ENCODE measurements at regions not wholly inside any gene's neighbourhood (a gene's known extent, or its start where the extent isn't known, plus 50 kb on each side); places are given as distances from the start of the nearest gene placed in this dataset.

DNA sequence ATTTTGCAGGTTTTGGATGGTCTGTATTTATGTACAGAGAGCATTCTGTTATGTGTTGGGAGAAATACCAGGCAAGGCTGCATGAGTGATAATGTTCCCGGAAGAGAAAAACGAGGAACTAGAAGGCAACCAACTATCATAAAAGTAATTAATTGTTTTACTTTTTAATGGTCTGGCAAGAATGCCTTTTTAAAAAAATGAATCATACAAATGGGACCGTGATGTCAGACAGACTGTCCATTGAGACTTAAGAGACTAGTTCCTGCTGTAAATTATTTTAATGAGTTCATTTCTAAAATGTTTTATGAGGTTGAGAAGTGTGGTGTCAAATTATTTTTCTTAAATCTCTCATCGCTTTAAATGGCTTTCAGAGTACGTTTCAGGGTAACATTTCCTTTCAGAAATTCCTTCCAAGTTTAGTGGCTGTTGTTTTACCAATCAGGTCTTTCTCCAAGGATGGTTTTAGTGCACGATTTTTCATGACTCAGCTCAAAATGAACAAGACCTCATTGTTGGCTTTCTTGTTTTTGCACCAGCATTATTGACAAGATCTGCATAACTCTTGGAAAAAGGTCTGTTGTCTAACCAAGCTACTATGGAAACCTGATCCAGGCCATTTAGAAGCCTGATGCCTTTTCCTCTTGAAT, 86.1 kb upstream of the ARHGAP5 start:
- H3K4me3 Mint-ChIP-seq = no peak overlapping the region
- 40% methylated on average over 5 of the region's 6 CpGs for WGBS (ENCODE audit: insufficient coverage)
- Histone ChIP-seq H3K4me1 (ENCODE audit: control insufficient read depth, insufficient read depth, low read length) (no peaks in the 10 kb centered on the region), H3K27ac (ENCODE audit: low read length) (no peak overlapping the region), H3K36me3 (ENCODE audit: control insufficient read depth, insufficient read depth, low read length) (no peaks in the 10 kb centered on the region), H3K4me3 (ENCODE audit: low read length) (no peak overlapping the region), H3K9me3 (ENCODE audit: control insufficient read depth, insufficient read depth, low read length) (no peaks in the 10 kb centered on the region), H3K27me3 (ENCODE audit: control insufficient read depth, insufficient read depth, low read length) (no peaks in the 10 kb centered on the region)
- TF ChIP-seq, protein P1, sequence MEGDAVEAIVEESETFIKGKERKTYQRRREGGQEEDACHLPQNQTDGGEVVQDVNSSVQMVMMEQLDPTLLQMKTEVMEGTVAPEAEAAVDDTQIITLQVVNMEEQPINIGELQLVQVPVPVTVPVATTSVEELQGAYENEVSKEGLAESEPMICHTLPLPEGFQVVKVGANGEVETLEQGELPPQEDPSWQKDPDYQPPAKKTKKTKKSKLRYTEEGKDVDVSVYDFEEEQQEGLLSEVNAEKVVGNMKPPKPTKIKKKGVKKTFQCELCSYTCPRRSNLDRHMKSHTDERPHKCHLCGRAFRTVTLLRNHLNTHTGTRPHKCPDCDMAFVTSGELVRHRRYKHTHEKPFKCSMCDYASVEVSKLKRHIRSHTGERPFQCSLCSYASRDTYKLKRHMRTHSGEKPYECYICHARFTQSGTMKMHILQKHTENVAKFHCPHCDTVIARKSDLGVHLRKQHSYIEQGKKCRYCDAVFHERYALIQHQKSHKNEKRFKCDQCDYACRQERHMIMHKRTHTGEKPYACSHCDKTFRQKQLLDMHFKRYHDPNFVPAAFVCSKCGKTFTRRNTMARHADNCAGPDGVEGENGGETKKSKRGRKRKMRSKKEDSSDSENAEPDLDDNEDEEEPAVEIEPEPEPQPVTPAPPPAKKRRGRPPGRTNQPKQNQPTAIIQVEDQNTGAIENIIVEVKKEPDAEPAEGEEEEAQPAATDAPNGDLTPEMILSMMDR (IDR thresholded peaks at IDR 0.05) = no peak
- H3K27ac Mint-ChIP-seq = no peak overlapping the region
- no peaks in the 10 kb centered on the region for H3K36me3 Mint-ChIP-seq
- no peak for DNase-seq
- peaks cover 0 to 6% of the 10 kb centered on the region in 2 donors for H3K27me3 Mint-ChIP-seq (ENCODE audit: low read depth in 2 of 2)
- intact Hi-C loops (cut with micrococcal nuclease) = no loop called here
- H3K4me1 Mint-ChIP-seq = no peaks in the 10 kb centered on the region
- peaks cover 0 to 2% of the 10 kb centered on the region in 2 donors for H3K9me3 Mint-ChIP-seq
- ATAC-seq = no peak

DNA sequence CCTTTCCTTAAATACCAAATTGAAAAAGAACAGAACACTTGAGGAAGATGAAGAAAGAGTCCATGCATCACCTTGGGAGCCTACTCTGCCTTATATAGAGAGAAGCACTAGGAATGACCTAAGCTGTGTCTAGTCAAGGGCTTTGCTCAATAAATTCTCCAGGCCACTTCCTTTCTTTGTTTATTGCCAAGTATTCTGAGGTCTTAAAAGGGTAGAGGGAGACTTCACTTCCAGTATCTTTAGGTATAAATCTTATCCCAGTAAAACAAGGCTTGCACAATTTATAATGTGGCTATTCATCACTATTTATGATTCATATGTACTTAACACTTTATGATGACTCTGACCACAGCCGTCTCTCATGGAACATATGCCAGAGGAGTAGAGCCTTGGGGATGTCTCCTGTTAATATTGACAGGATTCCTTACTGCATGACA, 85.1 kb upstream of the ARHGAP5 start:
- DNase-seq = no peak
- Histone ChIP-seq H3K27me3 (ENCODE audit: control insufficient read depth, insufficient read depth, low read length) (no peaks in the 10 kb centered on the region), H3K36me3 (ENCODE audit: control insufficient read depth, insufficient read depth, low read length) (no peaks in the 10 kb centered on the region), H3K9me3 (ENCODE audit: control insufficient read depth, insufficient read depth, low read length) (no peaks in the 10 kb centered on the region), H3K4me3 (ENCODE audit: low read length) (no peak overlapping the region), H3K4me1 (ENCODE audit: control insufficient read depth, insufficient read depth, low read length) (no peaks in the 10 kb centered on the region), H3K27ac (ENCODE audit: low read length) (no peak overlapping the region)
- peaks cover 0 to 2% of the 10 kb centered on the region in 2 donors for H3K9me3 Mint-ChIP-seq
- no peak for ATAC-seq
- H3K4me1 Mint-ChIP-seq = no peaks in the 10 kb centered on the region
- H3K27ac Mint-ChIP-seq = no peak overlapping the region
- H3K36me3 Mint-ChIP-seq = no peaks in the 10 kb centered on the region
- 88% methylated on average over 1 of the region's 1 CpG for WGBS (ENCODE audit: insufficient coverage)
- H3K27me3 Mint-ChIP-seq (ENCODE audit: low read depth in 2 of 2) = peaks cover 0 to 6% of the 10 kb centered on the region in 2 donors
- TF ChIP-seq, protein P1 (IDR thresholded peaks at IDR 0.05) = no peak
- no peak overlapping the region for H3K4me3 Mint-ChIP-seq
- intact Hi-C loops (cut with micrococcal nuclease) = no loop called here

DNA sequence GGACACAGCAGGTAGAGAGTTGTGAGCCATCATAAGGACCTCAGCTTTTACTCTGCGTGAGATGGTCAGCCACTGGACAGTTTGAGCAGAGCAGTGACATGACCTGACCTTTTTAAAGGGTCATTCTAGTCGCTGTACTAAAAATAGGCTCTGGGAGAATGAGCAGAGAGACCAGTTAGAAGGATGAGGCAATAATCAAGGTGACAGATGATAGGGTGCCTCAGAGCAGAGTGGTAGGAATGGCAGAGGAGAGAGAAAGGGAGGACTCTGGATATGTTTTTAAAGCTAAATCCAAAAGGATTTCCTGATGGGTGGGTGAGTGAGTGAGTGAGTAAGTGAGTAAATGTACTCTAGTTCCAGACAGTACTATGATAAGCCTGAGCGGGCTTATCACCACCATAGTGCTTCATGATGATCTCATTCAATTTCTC, 83.6 kb upstream of the ARHGAP5 start:
- H3K4me1 ChIP-seq (ENCODE audit: control insufficient read depth, insufficient read depth, low read length) = no peaks in the 10 kb centered on the region
- H3K36me3 ChIP-seq (ENCODE audit: control insufficient read depth, insufficient read depth, low read length) = no peaks in the 10 kb centered on the region
- H3K4me3 Mint-ChIP-seq = no peak overlapping the region
- H3K27ac Mint-ChIP-seq = no peak overlapping the region
- H3K9me3 Mint-ChIP-seq = peaks cover 0 to 2% of the 10 kb centered on the region in 2 donors
- no peak for DNase-seq
- WGBS (ENCODE audit: insufficient coverage) = 83% methylated on average over 2 of the region's 3 CpGs
- no peaks in the 10 kb centered on the region for H3K9me3 ChIP-seq (ENCODE audit: control insufficient read depth, insufficient read depth, low read length)
- no peaks in the 10 kb centered on the region for H3K36me3 Mint-ChIP-seq
- no peaks in the 10 kb centered on the region for H3K27me3 ChIP-seq (ENCODE audit: control insufficient read depth, insufficient read depth, low read length)
- intact Hi-C loops (cut with micrococcal nuclease) = no loop called here
- H3K27ac ChIP-seq (ENCODE audit: low read length) = no peak overlapping the region
- H3K4me3 ChIP-seq (ENCODE audit: low read length) = no peak overlapping the region
- no peak for ATAC-seq
- no peaks in the 10 kb centered on the region for H3K4me1 Mint-ChIP-seq
- TF ChIP-seq, protein P1 (IDR thresholded peaks at IDR 0.05) = no peak
- peaks cover 0 to 6% of the 10 kb centered on the region in 2 donors for H3K27me3 Mint-ChIP-seq (ENCODE audit: low read depth in 2 of 2)
